ENCODE measurements at regions not wholly inside any gene's neighbourhood (a gene's known extent, or its start where the extent isn't known, plus 50 kb on each side); places are given as distances from the start of the nearest gene placed in this dataset.

DNA sequence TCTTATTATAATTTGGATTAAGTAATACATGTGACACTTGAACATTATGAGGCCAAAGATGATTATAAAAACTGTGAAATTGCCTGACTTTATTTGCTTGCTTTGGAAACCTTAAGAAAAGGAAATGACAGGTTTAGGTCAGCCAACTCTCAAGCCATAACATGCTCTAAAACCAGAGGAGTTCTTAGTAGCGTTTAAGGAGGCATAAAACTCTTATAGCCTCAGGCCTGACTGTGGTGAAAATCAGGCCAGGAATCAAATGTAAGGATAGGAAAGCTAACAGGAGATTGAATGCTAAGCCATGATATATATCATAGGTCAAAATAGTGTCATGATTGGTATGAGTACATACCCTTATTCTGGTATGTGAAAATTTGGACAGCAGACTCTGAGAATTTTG, 1142.4 kb upstream of the MIR17HG start:
- TF ChIP-seq EZH2 (IDR thresholded peaks at IDR 0.05) (no peak), POLR2AphosphoS5 (IDR thresholded peaks at IDR 0.05; ENCODE audit: borderline replicate concordance, low read depth, low read length) (no peak), FOXP2 (optimal IDR thresholded peaks at IDR 0.05; ENCODE audit: control extremely low read depth, extremely low read length, insufficient read depth) (no peak)
